ENCODE measurements at regions not wholly inside any gene's neighbourhood (a gene's known extent, or its start where the extent isn't known, plus 50 kb on each side); places are given as distances from the start of the nearest gene placed in this dataset.
"Not testable (repeated sequence)": the region's sequence is repeated elsewhere in the genome, so short reads cannot be mapped to it uniquely, and the experiment has no call there.

DNA sequence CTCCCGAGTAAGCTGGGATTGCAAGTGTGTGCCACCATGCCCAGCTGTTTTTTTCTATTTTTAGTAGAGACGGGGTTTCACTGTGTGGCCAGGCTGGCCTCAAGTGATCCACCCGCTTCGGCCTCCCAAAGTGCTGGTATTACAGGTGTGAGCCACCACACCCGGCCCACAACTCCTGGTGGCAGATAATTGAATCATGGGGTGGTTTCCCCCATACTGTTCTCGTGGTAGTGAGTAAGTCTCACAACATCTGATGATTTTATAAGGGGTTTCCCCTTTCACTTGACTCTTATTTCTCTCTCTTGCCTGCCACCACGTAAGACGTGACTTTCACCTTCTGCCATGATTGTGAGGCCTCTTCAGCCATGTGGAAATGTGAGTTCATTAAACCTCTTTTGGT lies 79.1 kb downstream of the SOWAHC start:
- not testable (repeated sequence) for TF ChIP-seq POLR2A (IDR thresholded peaks at IDR 0.05)
- TF ChIP-seq, protein P1, sequence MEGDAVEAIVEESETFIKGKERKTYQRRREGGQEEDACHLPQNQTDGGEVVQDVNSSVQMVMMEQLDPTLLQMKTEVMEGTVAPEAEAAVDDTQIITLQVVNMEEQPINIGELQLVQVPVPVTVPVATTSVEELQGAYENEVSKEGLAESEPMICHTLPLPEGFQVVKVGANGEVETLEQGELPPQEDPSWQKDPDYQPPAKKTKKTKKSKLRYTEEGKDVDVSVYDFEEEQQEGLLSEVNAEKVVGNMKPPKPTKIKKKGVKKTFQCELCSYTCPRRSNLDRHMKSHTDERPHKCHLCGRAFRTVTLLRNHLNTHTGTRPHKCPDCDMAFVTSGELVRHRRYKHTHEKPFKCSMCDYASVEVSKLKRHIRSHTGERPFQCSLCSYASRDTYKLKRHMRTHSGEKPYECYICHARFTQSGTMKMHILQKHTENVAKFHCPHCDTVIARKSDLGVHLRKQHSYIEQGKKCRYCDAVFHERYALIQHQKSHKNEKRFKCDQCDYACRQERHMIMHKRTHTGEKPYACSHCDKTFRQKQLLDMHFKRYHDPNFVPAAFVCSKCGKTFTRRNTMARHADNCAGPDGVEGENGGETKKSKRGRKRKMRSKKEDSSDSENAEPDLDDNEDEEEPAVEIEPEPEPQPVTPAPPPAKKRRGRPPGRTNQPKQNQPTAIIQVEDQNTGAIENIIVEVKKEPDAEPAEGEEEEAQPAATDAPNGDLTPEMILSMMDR (IDR thresholded peaks at IDR 0.05): not testable (repeated sequence)

All from lower leg skin (tissue), 3 donors.